Nucleus accumbens (tissue), 56 donors: ENCODE measurements at regions not wholly inside any gene's neighbourhood (a gene's known extent, or its start where the extent isn't known, plus 50 kb on each side); places are given as distances from the start of the nearest gene placed in this dataset.

Experiments
- DNase-seq, 56 donors: peaks; one replicate each; lab custom pipeline; 2025; lab: John Stamatoyannopoulos, UW

DNA sequence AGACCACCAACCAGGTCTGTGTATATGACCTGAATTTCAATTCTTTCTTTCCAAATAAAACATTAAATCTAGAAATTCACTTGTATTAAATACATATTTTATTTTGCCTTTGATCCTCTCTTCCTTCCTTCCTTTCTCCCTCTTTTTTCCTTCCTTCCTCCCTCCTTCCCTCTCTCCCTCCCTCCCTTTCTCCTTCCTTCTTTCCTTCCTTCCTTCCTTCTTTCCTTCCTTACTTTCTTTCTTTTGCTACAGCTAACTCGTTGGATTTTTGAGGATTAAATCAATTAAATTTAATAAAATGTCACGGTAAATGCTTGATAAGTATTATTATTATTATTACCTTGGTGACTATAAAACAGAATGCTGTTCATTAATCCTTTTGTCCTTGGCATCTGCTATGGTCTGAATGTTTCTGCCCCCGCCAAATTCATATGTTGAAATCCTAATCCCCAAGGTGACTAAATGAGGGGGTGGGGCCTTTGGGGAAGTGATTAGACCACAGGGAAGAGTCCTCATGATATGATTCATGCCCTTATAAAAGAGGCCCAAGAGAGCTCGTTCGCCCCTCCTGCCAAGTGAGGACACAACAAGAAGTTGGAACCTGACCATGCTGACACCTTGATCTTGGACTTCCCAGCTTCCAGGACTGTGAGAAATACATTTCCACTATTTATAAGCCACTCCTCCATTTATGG lies 67.6 kb upstream of the BTBD3 start:
- no peak for DNase-seq

DNA sequence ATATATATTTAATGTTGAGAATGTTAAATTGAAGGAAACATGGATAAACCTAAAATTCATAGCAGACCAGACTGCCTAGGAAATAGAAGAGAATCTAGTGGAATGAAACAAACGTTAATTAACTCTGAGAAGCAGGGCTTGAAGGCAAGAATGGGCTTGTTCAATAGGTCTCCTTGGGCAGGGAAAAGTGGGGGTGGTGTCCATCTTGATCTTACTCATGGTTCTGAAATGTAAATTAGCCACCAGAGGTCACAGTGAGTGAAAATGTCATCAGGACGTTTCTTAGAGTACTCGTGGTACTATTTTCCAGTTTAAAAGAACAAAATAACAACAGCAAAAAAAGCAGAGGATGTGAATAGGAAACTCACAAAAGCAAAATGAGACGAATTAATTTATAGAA lies 66.8 kb upstream of the BTBD3 start:
- no peak for DNase-seq

DNA sequence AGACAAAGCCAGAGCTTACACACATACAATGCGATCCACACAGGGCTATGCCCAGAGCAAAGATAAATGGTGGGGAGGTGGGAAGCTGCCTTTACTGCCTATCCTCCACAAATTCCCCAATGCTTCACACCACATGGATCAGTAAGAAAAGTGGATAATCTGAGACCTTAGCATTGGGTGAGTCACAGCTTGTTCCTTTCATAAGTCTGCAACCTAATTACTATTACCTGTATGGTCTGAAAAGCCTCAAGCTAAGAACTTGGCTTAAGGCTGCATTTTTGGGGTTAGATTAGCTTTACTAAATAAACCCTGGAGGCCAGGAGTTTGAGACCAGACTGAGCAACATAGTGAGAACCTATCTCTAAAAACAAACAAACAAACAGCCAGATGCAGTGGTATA lies 66.0 kb upstream of the BTBD3 start:
- DNase-seq, result no peak

DNA sequence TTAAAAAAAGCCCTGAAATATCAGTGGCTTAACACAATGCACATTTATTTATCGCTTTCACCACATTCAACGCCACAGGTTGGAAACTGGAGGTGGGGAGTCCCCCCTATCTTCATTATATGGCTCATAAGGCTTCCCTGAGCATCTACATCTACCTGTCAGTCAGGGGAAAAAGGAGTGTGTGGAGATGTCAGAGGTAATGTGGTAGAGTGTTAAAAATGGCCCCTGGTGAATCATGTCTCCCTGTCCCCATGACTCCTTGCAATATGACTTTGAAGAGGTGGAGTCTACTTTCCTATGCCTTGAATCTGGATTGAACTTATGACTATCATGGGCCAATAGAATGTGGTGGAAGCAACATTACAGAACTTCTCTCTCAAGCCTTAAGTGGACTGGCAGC lies 65.5 kb upstream of the BTBD3 start:
- DNase-seq, result no peak

DNA sequence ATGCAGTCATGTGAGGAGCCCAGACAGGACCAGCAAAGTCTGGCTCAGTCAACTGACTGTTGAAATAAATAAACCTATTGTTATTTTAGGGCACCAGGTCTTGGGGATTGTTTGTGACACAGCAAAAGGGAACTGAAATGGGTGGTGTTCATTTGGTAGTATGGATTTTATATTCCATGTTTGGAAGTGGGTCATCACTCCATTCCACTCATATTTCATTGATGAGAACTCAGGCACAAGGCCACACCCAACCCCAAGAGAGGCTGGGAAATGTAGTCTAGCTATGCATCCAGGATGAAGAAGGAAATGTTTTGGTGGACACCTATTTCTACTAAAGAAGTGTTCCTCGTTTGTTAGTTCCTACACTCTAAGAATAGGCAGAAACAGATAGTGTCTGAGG lies 64.9 kb upstream of the BTBD3 start:
- no peak for DNase-seq

DNA sequence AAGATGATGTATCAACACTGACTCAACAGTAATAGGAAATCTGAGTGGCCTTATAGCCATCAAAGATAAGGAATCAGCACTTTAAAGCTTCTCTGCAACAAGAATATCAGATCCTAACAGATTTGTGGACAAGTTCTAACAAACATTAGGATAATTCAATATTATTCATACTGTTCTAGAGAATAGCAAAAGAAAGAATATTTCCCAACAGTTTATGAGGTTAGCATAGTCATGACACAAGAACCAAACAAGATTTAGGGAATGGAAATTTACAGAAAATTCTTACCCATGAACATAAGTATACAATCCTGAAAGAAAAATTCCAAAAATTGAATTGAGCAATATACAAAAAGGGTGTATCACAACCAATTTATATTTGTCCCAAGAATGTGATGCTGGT lies 64.3 kb upstream of the BTBD3 start:
- no peak for DNase-seq

DNA sequence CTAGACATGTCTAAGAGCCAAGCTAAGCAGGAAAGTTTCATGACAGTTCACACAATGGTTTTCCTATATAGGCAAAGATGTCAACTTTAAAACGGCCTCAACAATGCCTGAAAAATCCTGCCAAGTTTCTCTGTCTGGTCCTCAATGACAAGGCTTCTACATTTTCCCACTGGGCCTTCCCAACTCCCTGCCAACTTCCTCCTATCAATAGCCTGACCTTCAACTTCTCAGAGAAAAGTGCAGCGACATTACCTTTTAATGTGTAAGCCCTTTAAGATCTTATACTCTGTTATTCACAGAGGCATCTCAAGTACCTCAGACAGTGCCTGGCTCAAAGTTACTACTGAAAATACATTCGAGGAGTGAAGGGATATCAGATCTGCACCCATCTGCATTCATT lies 56.2 kb upstream of the BTBD3 start:
- no peak for DNase-seq

DNA sequence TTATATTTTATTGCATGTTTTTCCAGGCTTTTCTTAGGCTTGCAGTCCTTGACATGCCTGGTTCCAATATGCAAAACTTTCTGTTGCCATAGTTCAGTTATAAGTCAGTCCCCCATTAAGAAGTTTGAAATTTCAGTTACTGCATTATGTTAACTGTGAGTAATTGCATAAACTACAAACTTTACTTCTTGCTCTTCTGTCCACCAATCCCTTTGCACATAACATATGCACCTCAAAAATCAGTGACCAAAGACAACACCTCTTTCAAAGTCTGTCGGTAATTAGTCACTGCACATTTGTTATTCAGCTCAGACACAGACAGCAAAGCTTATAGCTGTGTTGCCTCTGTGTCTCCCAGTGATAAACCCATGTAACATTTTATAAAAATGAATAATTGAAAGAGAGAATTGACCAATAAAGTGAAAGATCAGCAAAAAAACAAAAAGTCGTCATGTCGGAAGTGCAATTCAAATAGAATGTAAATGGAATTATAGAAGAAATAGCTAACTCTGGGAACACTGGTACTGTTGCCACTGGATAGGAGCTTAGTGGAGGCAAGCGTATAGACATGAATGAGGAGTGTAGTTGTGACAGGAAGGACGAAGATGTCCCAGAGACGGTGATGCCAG lies 50.3 kb upstream of the BTBD3 start:
- no peak for DNase-seq
